22Rv1 (cell line): ENCODE measurements at regions not wholly inside any gene's neighbourhood (a gene's known extent, or its start where the extent isn't known, plus 50 kb on each side); places are given as distances from the start of the nearest gene placed in this dataset.

ENCODE experiments used
- ZFX ChIP-seq: fragments of 450-650 bp; IDR thresholded peaks from 2 replicates; pipeline ENCODE4 v1.6.1; 2017; ENCODE audit warnings: antibody characterized with exemption, borderline replicate concordance
- TF ChIP-seq, protein P1 (sequence below): fragments of 450-650 bp; IDR thresholded peaks from 2 replicates; pipeline ENCODE4 v1.5.1; 2017; ENCODE audit warnings: mild to moderate bottlenecking

- TF ChIP-seq, protein P1, sequence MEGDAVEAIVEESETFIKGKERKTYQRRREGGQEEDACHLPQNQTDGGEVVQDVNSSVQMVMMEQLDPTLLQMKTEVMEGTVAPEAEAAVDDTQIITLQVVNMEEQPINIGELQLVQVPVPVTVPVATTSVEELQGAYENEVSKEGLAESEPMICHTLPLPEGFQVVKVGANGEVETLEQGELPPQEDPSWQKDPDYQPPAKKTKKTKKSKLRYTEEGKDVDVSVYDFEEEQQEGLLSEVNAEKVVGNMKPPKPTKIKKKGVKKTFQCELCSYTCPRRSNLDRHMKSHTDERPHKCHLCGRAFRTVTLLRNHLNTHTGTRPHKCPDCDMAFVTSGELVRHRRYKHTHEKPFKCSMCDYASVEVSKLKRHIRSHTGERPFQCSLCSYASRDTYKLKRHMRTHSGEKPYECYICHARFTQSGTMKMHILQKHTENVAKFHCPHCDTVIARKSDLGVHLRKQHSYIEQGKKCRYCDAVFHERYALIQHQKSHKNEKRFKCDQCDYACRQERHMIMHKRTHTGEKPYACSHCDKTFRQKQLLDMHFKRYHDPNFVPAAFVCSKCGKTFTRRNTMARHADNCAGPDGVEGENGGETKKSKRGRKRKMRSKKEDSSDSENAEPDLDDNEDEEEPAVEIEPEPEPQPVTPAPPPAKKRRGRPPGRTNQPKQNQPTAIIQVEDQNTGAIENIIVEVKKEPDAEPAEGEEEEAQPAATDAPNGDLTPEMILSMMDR = no peak
- TF ChIP-seq ZFX = no peak
Observed at GRCh38 chr4:146033149-146033548, 94.5 kb upstream of the ZNF827 start.
